ENCODE measurements at regions not wholly inside any gene's neighbourhood (a gene's known extent, or its start where the extent isn't known, plus 50 kb on each side); places are given as distances from the start of the nearest gene placed in this dataset.
"Not testable (repeated sequence)": the region's sequence is repeated elsewhere in the genome, so short reads cannot be mapped to it uniquely, and the experiment has no call there.

- TF ChIP-seq TFDP1 (CRISPR knock-in tag; IDR thresholded peaks at IDR 0.05; ENCODE audit: borderline replicate concordance) (no peak), HOXA9 (CRISPR knock-in tag; IDR thresholded peaks at IDR 0.05; ENCODE audit: borderline replicate concordance) (no peak)
These were observed 495.4 kb downstream of the TMEM121 start (continued) for GRCh38 chr14:106021832-106022231.

- H3K4me1 ChIP-seq (ENCODE audit: insufficient read depth, low read length); ATAC-seq; DNase-seq (ENCODE audit: low spot score); H3K27ac ChIP-seq (ENCODE audit: extremely low read length, insufficient read depth, low read length); H3K36me3 ChIP-seq (replicated peaks in 1 of 2; ENCODE audit: control insufficient read depth in 1 of 2, insufficient read depth in 2 of 2, low read length in 2 of 2); FAIRE-seq; H3K4me3 ChIP-seq (replicated peaks in 1 of 3; ENCODE audit: insufficient read depth in 1 of 3, low read depth in 2 of 3, low read length in 3 of 3); POLR2A ChIA-PET; H4K20me1 ChIP-seq (ENCODE audit: insufficient read depth, low read length); CTCF ChIA-PET (ENCODE audit: low intra/inter-chr PET ratio, low total read pairs); H3K4me2 ChIP-seq (ENCODE audit: low read depth, low read length); intact Hi-C loops (cut with micrococcal nuclease; ENCODE audit: unreplicated experiment); H2AFZ ChIP-seq (ENCODE audit: low read length); H3K9ac ChIP-seq (ENCODE audit: insufficient read depth, low read depth, low read length); H3K9me3 ChIP-seq (ENCODE audit: low read length); BruUV-seq (replicated peaks); H3K79me2 ChIP-seq (ENCODE audit: insufficient read depth, low read length); H3K27me3 ChIP-seq (ENCODE audit: control insufficient read depth in 1 of 2, insufficient read depth in 2 of 2, low read length in 2 of 2); in situ Hi-C loops (cut with HindIII; ENCODE audit: extremely low pct_ligation_motif_present, low pct_unique_long_range_greater_than_20kb): not testable (repeated sequence)
- 0% methylated on average over 4 of the region's 5 CpGs for WGBS (ENCODE audit: low lambda C conversion rate)
- TF ChIP-seq MAFK (conservative IDR thresholded peaks at IDR 0.05 in 1 of 2, IDR thresholded peaks at IDR 0.05 in 1 of 2; ENCODE audit: low read length in 2 of 2) (peak; percentile 51 to 78), MAFF (IDR thresholded peaks at IDR 0.05; ENCODE audit: low read depth, low read length) (peak; percentile 61)
These were observed 496.3 kb downstream of the TMEM121 start for GRCh38 chr14:106022648-106023047.

GRCh38 chr14:106023411-106023810 lies 497.0 kb downstream of the TMEM121 start:
- 91% methylated on average over 1 of the region's 1 CpG for WGBS (ENCODE audit: low lambda C conversion rate)
- BruUV-seq (replicated peaks): no TSS peak
- FAIRE-seq: no peak
- no peak for TF ChIP-seq DPF2 (CRISPR knock-in tag; IDR thresholded peaks at IDR 0.05; ENCODE audit: borderline replicate concordance, low read depth)
- no peak for TF ChIP-seq TFDP1 (CRISPR knock-in tag; IDR thresholded peaks at IDR 0.05; ENCODE audit: borderline replicate concordance)
- no peak for TF ChIP-seq ZNF44 (CRISPR knock-in tag; IDR thresholded peaks at IDR 0.05)
- no peak for TF ChIP-seq IRF1 (CRISPR knock-in tag; IDR thresholded peaks at IDR 0.05; ENCODE audit: low read depth)
- no peak for TF ChIP-seq ZNF616 (CRISPR knock-in tag; IDR thresholded peaks at IDR 0.05; ENCODE audit: low read depth)
- no peak for TF ChIP-seq PTBP1 (IDR thresholded peaks at IDR 0.05; ENCODE audit: low read depth, low read length, poor library complexity, severe bottlenecking)
- no peak for TF ChIP-seq USF2 (IDR thresholded peaks at IDR 0.05; ENCODE audit: low read depth, low read length)
- no peak for TF ChIP-seq USF2 (CRISPR knock-in tag; IDR thresholded peaks at IDR 0.05; ENCODE audit: borderline replicate concordance)
- TF ChIP-seq SAP130 (CRISPR knock-in tag; IDR thresholded peaks at IDR 0.05; ENCODE audit: low read depth): no peak

More at GRCh38 chr14:106023411-106023810, 497.0 kb downstream of the TMEM121 start:
- Histone ChIP-seq H3K9me3 (ENCODE audit: low read length) (no peaks in the 10 kb centered on the region), H3K4me1 (ENCODE audit: insufficient read depth, low read length) (no peaks in the 10 kb centered on the region), H3K4me3 (replicated peaks in 1 of 3; ENCODE audit: insufficient read depth in 1 of 3, low read depth in 2 of 3, low read length in 3 of 3) (no peak overlapping the region), H3K79me2 (ENCODE audit: insufficient read depth, low read length) (no peaks in the 10 kb centered on the region), H3K36me3 (replicated peaks in 1 of 2; ENCODE audit: control insufficient read depth in 1 of 2, insufficient read depth in 2 of 2, low read length in 2 of 2) (no peaks in the 10 kb centered on the region), H3K27me3 (ENCODE audit: control insufficient read depth in 1 of 2, insufficient read depth in 2 of 2, low read length in 2 of 2) (no peaks in the 10 kb centered on the region), H4K20me1 (ENCODE audit: insufficient read depth, low read length) (no peaks in the 10 kb centered on the region), H3K4me2 (ENCODE audit: low read depth, low read length) (no peak overlapping the region), H2AFZ (ENCODE audit: low read length) (no peak overlapping the region), H3K9ac (ENCODE audit: insufficient read depth, low read depth, low read length) (no peak overlapping the region), H3K27ac (ENCODE audit: extremely low read length, insufficient read depth, low read length) (no peak overlapping the region)
- ATAC-seq (no peak), DNase-seq (ENCODE audit: low spot score) (no peak)
- ChIA-PET CTCF (ENCODE audit: low intra/inter-chr PET ratio, low total read pairs) (no interaction called here), POLR2A (no interaction called here)
- in situ Hi-C loops (cut with HindIII; ENCODE audit: extremely low pct_ligation_motif_present, low pct_unique_long_range_greater_than_20kb) (no loop called here), intact Hi-C loops (cut with micrococcal nuclease; ENCODE audit: unreplicated experiment) (no loop called here)

Data from HepG2 (cell line).